ENCODE measurements at regions not wholly inside any gene's neighbourhood (a gene's known extent, or its start where the extent isn't known, plus 50 kb on each side); places are given as distances from the start of the nearest gene placed in this dataset.

- CTCF ChIA-PET: interaction anchor here (1.3 kb wide), 1 partner anchor 61 kb away, joined by 3 read pairs; no protein-coding TSS in a partner anchor
- dilution Hi-C loops (cut with MboI; ENCODE audit: extremely low pct_ligation_motif_present, low sequenced_read_pairs) (no loop called here), intact Hi-C loops (cut with micrococcal nuclease) (no loop called here)
- no peak for DNase-seq (ENCODE audit: low read depth, low spot score)
- Histone ChIP-seq H3K36me3 (ENCODE audit: control insufficient read depth in 2 of 2, extremely low read depth in 1 of 2, insufficient read depth in 2 of 2, low read length in 2 of 2) (no peaks in the 10 kb centered on the region), H2AFZ (ENCODE audit: low read depth, low read length) (no peak overlapping the region), H3K27me3 (ENCODE audit: control insufficient read depth in 2 of 2, insufficient read depth in 2 of 2, low read length in 2 of 2) (peaks cover 18 to 27% of the 10 kb centered on the region in 2 experiments), H3K9me1 (replicated peaks; ENCODE audit: control insufficient read depth, extremely low read depth, insufficient read depth, low read length) (no peaks in the 10 kb centered on the region), H3K4me2 (ENCODE audit: insufficient read depth, low read length) (no peak overlapping the region), H3K79me2 (ENCODE audit: control insufficient read depth, insufficient read depth, low read length) (no peaks in the 10 kb centered on the region), H3K9me3 (replicated peaks; ENCODE audit: control insufficient read depth, insufficient read depth, low read length) (no peaks in the 10 kb centered on the region), H3K4me1 (ENCODE audit: control insufficient read depth, extremely low read depth, insufficient read depth, low read length) (no peaks in the 10 kb centered on the region), H4K20me1 (replicated peaks; ENCODE audit: control insufficient read depth, extremely low read depth, insufficient read depth, low read length) (no peaks in the 10 kb centered on the region), H3K27ac (ENCODE audit: insufficient read depth, low read depth, low read length) (no peak overlapping the region), H3K9ac (replicated peaks; ENCODE audit: extremely low read depth, insufficient read depth, low read length) (no peak overlapping the region), H3K4me3 (replicated peaks in 1 of 3; ENCODE audit: insufficient read depth in 1 of 3, low read depth in 1 of 3, low read length in 3 of 3) (no peak overlapping the region)
- POLR2A ChIA-PET: no interaction called here
- BruUV-seq (replicated peaks): no TSS peak
- FAIRE-seq: no peak
- no peak for TF ChIP-seq MYC (IDR thresholded peaks at IDR 0.05; ENCODE audit: low read depth, low read length)
- no peak for TF ChIP-seq GATA2 (IDR thresholded peaks at IDR 0.05; ENCODE audit: insufficient read depth, insufficient read length, low read depth, low read length)
- TF ChIP-seq POLR2AphosphoS5 (IDR thresholded peaks at IDR 0.05; ENCODE audit: insufficient read depth, low read depth, low read length): no peak
- no peak for TF ChIP-seq MAX (IDR thresholded peaks at IDR 0.05; ENCODE audit: insufficient read depth, insufficient read length)
- TF ChIP-seq EZH2 (IDR thresholded peaks at IDR 0.05; ENCODE audit: borderline replicate concordance, low read depth, low read length, severe bottlenecking): no peak
- TF ChIP-seq POLR2A (IDR thresholded peaks at IDR 0.05; ENCODE audit: low read depth, low read length): no peak
- TF ChIP-seq FOS (IDR thresholded peaks at IDR 0.05; ENCODE audit: borderline replicate concordance, insufficient read depth, low read length): no peak
- TF ChIP-seq JUN (IDR thresholded peaks at IDR 0.05; ENCODE audit: borderline replicate concordance, insufficient read depth, insufficient read length, low read depth): no peak
- no peak for TF ChIP-seq CTCF (IDR thresholded peaks at IDR 0.05; ENCODE audit: extremely low read depth in 1 of 2, insufficient read depth in 1 of 2, low read depth in 1 of 2, low read length in 2 of 2)
Measured at GRCh38 chr3:141814375-141814774, 51.2 kb downstream of the GRK7 start.
